ENCODE measurements at regions not wholly inside any gene's neighbourhood (a gene's known extent, or its start where the extent isn't known, plus 50 kb on each side); places are given as distances from the start of the nearest gene placed in this dataset.

GRCh38 chr6:56771929-56772607 is 129.4 kb upstream of the DST start:
- BruUV-seq (replicated peaks): no TSS peak
- H3K27ac ChIP-seq (ENCODE audit: control insufficient read depth, insufficient read depth): peak overlapping the region; percentile 35; the same call in 1 of the 2 replicates
- ChIA-PET POLR2A (interaction anchor here (1.1 kb wide), 1 partner anchor 67 kb away, joined by 3 read pairs; no protein-coding TSS in a partner anchor), CTCF (interaction anchor here (0.9 to 1.5 kb wide), 7 partner anchors 10 to 93 kb away, joined by 3 to 4 read pairs (median 3); no protein-coding TSS in a partner anchor), RAD21 (ENCODE audit: unreplicated experiment) (interaction anchor here (1.0 to 3.0 kb wide), 4 partner anchors 60 to 78 kb away, joined by 5 to 12 read pairs (median 6); no protein-coding TSS in a partner anchor), SMC1A (ENCODE audit: uncharacterized antibody, unreplicated experiment) (interaction anchor here (0.8 to 2.2 kb wide), 4 partner anchors 18 to 79 kb away, joined by 4 to 11 read pairs (median 4); no protein-coding TSS in a partner anchor)
- H3K9ac ChIP-seq (ENCODE audit: control insufficient read depth, insufficient read depth, low read length): no peak overlapping the region
- in situ Hi-C loops (cut with MboI) (no loop called here), intact Hi-C loops (cut with micrococcal nuclease; ENCODE audit: unreplicated experiment) (no loop called here)
- ATAC-seq: no peak
- peaks cover 68% of the 10 kb centered on the region for H3K79me2 ChIP-seq (ENCODE audit: control insufficient read depth, insufficient read depth, low read length)
- TF ChIP-seq RAD21 (IDR thresholded peaks at IDR 0.05; ENCODE audit: insufficient read depth, low read depth, low read length) (no peak), ZZZ3 (IDR thresholded peaks at IDR 0.05; ENCODE audit: control insufficient read depth, insufficient read length, low read depth) (no peak), IRF3 (IDR thresholded peaks at IDR 0.05) (no peak), TARDBP (IDR thresholded peaks at IDR 0.05; ENCODE audit: borderline replicate concordance) (no peak)
- no peaks in the 10 kb centered on the region for H4K20me1 ChIP-seq (ENCODE audit: control insufficient read depth, insufficient read depth)
- no peaks in the 10 kb centered on the region for H3K27me3 ChIP-seq (replicated peaks in 1 of 2; ENCODE audit: control insufficient read depth in 2 of 2, insufficient read depth in 2 of 2, low read length in 1 of 2)
- FAIRE-seq: no peak
- no peaks in the 10 kb centered on the region; the same call in 2 of the 3 replicates for H3K9me3 ChIP-seq (replicated peaks; ENCODE audit: control insufficient read depth, insufficient read depth, low read length)
- no peak overlapping the region for H3K4me3 ChIP-seq
- no peak for DNase-seq (ENCODE audit: low read depth, low spot score)
- peaks cover 0 to 3% of the 10 kb centered on the region in 2 experiments; a peak in 2 of 4 replicates for H3K36me3 ChIP-seq (ENCODE audit: control insufficient read depth in 2 of 2, insufficient read depth in 2 of 2, low read length in 1 of 2)
- no peak overlapping the region for H2AFZ ChIP-seq (ENCODE audit: control insufficient read depth, low read depth, low read length)
- peak overlapping the region; percentile 34 for H3K4me2 ChIP-seq (ENCODE audit: control insufficient read depth, insufficient read depth)
- peaks cover 47% of the 10 kb centered on the region for H3K4me1 ChIP-seq (ENCODE audit: control insufficient read depth, insufficient read depth, low read length)
- WGBS (ENCODE audit: insufficient coverage, insufficient replicate concordance, low lambda C conversion rate, missing lambda C conversion rate): 74% methylated on average over 7 of the region's 7 CpGs

- Histone ChIP-seq H3K36me3 (ENCODE audit: control insufficient read depth in 2 of 2, insufficient read depth in 2 of 2, low read length in 1 of 2) (peaks cover 0 to 3% of the 10 kb centered on the region in 2 experiments; a peak in 2 of 4 replicates), H3K4me1 (ENCODE audit: control insufficient read depth, insufficient read depth, low read length) (peaks cover 52% of the 10 kb centered on the region), H3K9ac (ENCODE audit: control insufficient read depth, insufficient read depth, low read length) (no peak overlapping the region), H4K20me1 (ENCODE audit: control insufficient read depth, insufficient read depth) (no peaks in the 10 kb centered on the region), H3K27ac (ENCODE audit: control insufficient read depth, insufficient read depth) (0 out of 2 replicates have a peak overlapping the region, but pooled peaks have one; percentile 35), H3K27me3 (replicated peaks in 1 of 2; ENCODE audit: control insufficient read depth in 2 of 2, insufficient read depth in 2 of 2, low read length in 1 of 2) (no peaks in the 10 kb centered on the region), H3K79me2 (ENCODE audit: control insufficient read depth, insufficient read depth, low read length) (peaks cover 72% of the 10 kb centered on the region), H3K4me2 (ENCODE audit: control insufficient read depth, insufficient read depth) (no peak overlapping the region), H3K4me3 (no peak overlapping the region), H3K9me3 (replicated peaks; ENCODE audit: control insufficient read depth, insufficient read depth, low read length) (no peaks in the 10 kb centered on the region; the same call in 2 of the 3 replicates), H2AFZ (ENCODE audit: control insufficient read depth, low read depth, low read length) (no peak overlapping the region)
- ChIA-PET SMC1A (ENCODE audit: uncharacterized antibody, unreplicated experiment) (interaction anchor here (0.5 to 2.2 kb wide), 8 partner anchors 16 to 79 kb away, joined by 3 to 11 read pairs (median 3); no protein-coding TSS in a partner anchor), RAD21 (ENCODE audit: unreplicated experiment) (interaction anchor here (0.9 to 3.0 kb wide), 6 partner anchors 58 to 79 kb away, joined by 3 to 12 read pairs (median 6); no protein-coding TSS in a partner anchor), CTCF (interaction anchor here (2.7 to 2.8 kb wide), 2 partner anchors 74 to 81 kb away, joined by 19 to 25 read pairs; no protein-coding TSS in a partner anchor), POLR2A (no interaction called here)
- ATAC-seq (no peak), FAIRE-seq (no peak), DNase-seq (ENCODE audit: low read depth, low spot score) (no peak)
- intact Hi-C loops (cut with micrococcal nuclease; ENCODE audit: unreplicated experiment) (no loop called here), in situ Hi-C loops (cut with MboI) (no loop called here)
- BruUV-seq (replicated peaks): no TSS peak
- TF ChIP-seq FOXM1 (IDR thresholded peaks at IDR 0.05; ENCODE audit: low read depth, low read length) (no peak), ZNF384 (IDR thresholded peaks at IDR 0.05; ENCODE audit: borderline replicate concordance, low read depth, low read length) (no peak)
These were observed 128.5 kb upstream of the DST start for GRCh38 chr6:56771189-56771588.
